Gastroesophageal sphincter (tissue), 4 donors: ENCODE measurements at regions not wholly inside any gene's neighbourhood (a gene's known extent, or its start where the extent isn't known, plus 50 kb on each side); places are given as distances from the start of the nearest gene placed in this dataset.

Experiments used
- ATAC-seq: fragments of 150-250 bp; one replicate; pipeline ENCODE4 v1.9.1; 2016; ENCODE audit warnings: mild to moderate bottlenecking, moderate library complexity
- H3K27ac ChIP-seq, 4 donors: fragments of 200-600 bp; sonication (generic) in 3 of 4; 1 replicate in 3 of 4; 2 replicates in 1 of 4; pipeline ENCODE4 v1.5.1; 2016 to 2019
- H3K27me3 ChIP-seq: fragments of 200-600 bp; sonication (generic); one replicate; pipeline ENCODE4 v1.5.1; 2019
- H3K36me3 ChIP-seq, 2 donors: fragments of 200-600 bp; sonication (generic); one replicate each; pipeline ENCODE4 v1.5.1; 2019; ENCODE audit warnings: control low read depth in 1 of 2
- H3K4me1 ChIP-seq, 3 donors: fragments of 200-600 bp; sonication (generic); 1 replicate in 2 of 3; 2 replicates in 1 of 3; pipeline ENCODE4 v1.5.1; 2016 to 2019; ENCODE audit warnings: control low read depth in 2 of 3
- H3K4me3 ChIP-seq, 2 donors: fragments of 200-600 bp; sonication (generic); one replicate each; pipeline ENCODE4 v1.5.1; 2019; ENCODE audit warnings: mild to moderate bottlenecking in 1 of 2, moderate library complexity in 1 of 2
- H3K9me3 ChIP-seq, 3 donors: fragments of 200-600 bp; sonication (generic); one replicate each; pipeline ENCODE4 v1.5.1; 2017 to 2019; ENCODE audit warnings: control low read depth in 2 of 3
- EP300 ChIP-seq: sonication (generic); formaldehyde crosslinking; IDR thresholded peaks from one replicate; pipeline ENCODE4 v1.6.1; 2017; ENCODE audit warnings: antibody characterized with exemption, mild to moderate bottlenecking
- POLR2A ChIP-seq, 2 donors: fragments of 450-650 bp; IDR thresholded peaks; one replicate each; pipeline ENCODE4 v1.6.1; 2017; ENCODE audit warnings: antibody characterized with exemption in 2 of 2, mild to moderate bottlenecking in 2 of 2, moderate library complexity in 1 of 2
- POLR2AphosphoS5 ChIP-seq: sonication (generic); formaldehyde crosslinking; IDR thresholded peaks from one replicate; pipeline ENCODE4 v1.6.1; 2017; ENCODE audit warnings: antibody characterized with exemption
- WGBS, 2 donors: methylation state at CpG; one replicate each; pipeline ENCODE4 v1.1.5; 2018; ENCODE audit warnings: low coverage in 1 of 2; 5-methylcytosine and 5-hydroxymethylcytosine counted together
- TF ChIP-seq, protein P1 (sequence below), 4 experiments: fragments of 200-600 bp in 2 of 4; fragments of 450-650 bp in 2 of 4; sonication (generic) in 1 of 4; IDR thresholded peaks; one replicate each; pipeline ENCODE4 v1.5.1; 2017 to 2019; ENCODE audit warnings: antibody characterized with exemption in 4 of 4, mild to moderate bottlenecking in 2 of 4, moderate library complexity in 2 of 4

DNA sequence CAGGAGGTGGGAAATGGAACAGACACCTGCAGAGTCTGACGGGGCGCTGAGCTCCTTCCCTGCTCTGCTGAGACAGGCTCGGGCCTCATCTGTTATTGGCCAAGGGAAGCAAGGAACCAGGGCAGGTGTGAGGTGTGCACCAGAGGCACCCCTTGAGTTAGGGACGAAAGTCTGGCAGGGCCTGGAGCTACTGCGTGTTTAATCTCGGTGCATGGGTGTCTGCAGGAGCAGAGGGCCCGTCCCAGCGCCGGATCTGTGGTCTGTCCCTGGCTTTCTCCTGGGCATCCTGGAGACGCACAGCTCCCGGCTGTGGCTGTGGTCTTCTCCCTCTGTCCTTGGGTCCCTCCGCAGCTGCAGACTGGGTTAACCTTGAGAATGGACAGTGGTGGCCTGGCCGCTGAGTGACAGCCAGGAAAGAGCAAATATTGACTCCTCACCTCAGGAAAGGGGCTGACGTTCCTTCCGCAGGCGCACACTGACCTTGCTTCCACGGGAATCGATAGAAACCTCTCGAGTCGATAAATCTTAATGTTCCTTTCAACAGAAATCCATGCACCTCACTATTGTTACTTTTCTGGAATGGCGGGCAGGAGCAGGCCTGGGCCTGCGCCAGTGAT lies 975.6 kb downstream of the BRD1 start:
- no peak for ATAC-seq
- Histone ChIP-seq H3K27me3 (peaks cover 24% of the 10 kb centered on the region), H3K4me3 (no peak overlapping the region), H3K27ac (no peak overlapping the region), H3K36me3 (no peaks in the 10 kb centered on the region), H3K9me3 (no peaks in the 10 kb centered on the region), H3K4me1 (no peaks in the 10 kb centered on the region)
- TF ChIP-seq, protein P1, sequence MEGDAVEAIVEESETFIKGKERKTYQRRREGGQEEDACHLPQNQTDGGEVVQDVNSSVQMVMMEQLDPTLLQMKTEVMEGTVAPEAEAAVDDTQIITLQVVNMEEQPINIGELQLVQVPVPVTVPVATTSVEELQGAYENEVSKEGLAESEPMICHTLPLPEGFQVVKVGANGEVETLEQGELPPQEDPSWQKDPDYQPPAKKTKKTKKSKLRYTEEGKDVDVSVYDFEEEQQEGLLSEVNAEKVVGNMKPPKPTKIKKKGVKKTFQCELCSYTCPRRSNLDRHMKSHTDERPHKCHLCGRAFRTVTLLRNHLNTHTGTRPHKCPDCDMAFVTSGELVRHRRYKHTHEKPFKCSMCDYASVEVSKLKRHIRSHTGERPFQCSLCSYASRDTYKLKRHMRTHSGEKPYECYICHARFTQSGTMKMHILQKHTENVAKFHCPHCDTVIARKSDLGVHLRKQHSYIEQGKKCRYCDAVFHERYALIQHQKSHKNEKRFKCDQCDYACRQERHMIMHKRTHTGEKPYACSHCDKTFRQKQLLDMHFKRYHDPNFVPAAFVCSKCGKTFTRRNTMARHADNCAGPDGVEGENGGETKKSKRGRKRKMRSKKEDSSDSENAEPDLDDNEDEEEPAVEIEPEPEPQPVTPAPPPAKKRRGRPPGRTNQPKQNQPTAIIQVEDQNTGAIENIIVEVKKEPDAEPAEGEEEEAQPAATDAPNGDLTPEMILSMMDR (IDR thresholded peaks at IDR 0.05) = no peak
- TF ChIP-seq EP300 (no peak), POLR2A (IDR thresholded peaks at IDR 0.05) (no peak), POLR2AphosphoS5 (no peak)
- WGBS, 2 donors = 91% methylated on average over 8 to 17 of the region's 22 CpGs

DNA sequence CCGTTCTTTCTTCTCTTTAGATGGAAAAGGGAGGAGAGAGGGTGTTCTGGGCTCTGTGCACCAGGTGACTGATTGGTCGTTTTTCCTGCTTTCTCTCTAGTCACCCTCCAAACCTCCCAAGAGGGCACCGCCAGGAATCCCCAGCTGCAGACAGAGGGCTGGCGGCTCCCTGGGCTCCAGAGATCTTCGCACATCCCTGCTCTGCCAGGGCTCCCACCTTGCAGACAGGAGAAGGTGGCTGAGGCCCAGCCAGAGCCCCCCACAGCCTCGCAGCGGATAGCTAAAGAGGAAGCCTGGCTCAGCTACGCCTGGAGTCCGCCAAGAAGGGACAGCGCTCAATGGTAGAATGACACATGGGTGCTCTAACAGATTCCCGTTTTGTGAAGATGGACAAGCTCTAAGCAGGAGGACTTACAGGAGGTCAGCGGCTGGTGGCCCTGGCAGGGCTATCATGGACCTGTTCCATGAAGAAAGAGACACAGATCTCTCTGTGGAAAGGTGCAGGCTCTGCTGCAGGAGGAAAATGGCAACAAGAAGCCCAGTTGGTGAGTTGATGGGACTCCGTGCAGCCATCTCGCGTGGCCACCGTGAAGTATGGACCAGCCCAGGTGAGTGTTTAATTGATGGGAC lies 976.9 kb downstream of the BRD1 start:
- TF ChIP-seq POLR2AphosphoS5 (no peak), POLR2A (IDR thresholded peaks at IDR 0.05) (no peak), EP300 (no peak)
- TF ChIP-seq, protein P1 (IDR thresholded peaks at IDR 0.05) = no peak
- Histone ChIP-seq H3K4me3 (no peak overlapping the region), H3K4me1 (no peaks in the 10 kb centered on the region), H3K36me3 (no peaks in the 10 kb centered on the region), H3K27me3 (peaks cover 28% of the 10 kb centered on the region), H3K9me3 (no peaks in the 10 kb centered on the region), H3K27ac (no peak overlapping the region)
- WGBS, 2 donors = 52 to 88% methylated on average over 1 to 3 of the region's 16 CpGs
- no peak for ATAC-seq

DNA sequence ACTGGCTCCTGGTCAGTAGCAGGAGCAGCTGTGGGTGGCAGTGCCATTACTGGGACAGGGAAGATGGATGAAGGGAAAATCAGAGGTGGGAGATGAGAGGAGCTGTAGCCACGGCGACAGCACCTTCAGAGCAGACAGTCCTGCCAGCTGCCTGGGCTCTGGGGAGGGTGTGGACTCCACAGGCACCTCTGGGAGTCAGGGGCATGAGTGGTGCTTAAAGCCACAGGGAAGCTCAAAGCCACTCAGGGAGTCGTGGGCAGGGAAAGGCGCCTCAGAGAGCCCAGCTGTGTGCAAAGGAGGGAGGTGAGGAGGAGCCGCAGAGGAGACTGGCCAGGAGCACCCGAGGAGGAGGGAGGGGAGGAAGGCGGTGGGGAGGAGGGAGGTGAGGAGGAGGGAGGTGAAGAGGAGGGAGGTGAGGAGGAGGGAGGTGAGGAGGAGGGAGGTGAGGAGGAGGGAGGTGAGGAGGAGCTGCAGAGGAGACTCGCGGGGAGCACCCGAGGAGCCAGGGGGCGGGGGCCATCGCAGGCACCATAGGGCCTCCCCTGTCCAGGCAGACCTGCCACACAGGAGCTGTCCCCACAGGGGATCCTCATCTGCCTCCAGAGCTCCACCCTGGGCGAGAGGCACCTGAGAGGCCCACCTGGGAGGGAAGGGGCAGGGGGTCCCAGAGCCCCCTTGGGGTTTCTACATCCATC lies 977.6 kb downstream of the BRD1 start:
- H3K36me3 ChIP-seq = no peaks in the 10 kb centered on the region
- TF ChIP-seq POLR2A (IDR thresholded peaks at IDR 0.05) (no peak), EP300 (no peak), POLR2AphosphoS5 (no peak)
- TF ChIP-seq, protein P1 (IDR thresholded peaks at IDR 0.05) = no peak
- no peak overlapping the region for H3K27ac ChIP-seq
- no peak overlapping the region for H3K4me3 ChIP-seq
- H3K27me3 ChIP-seq = peaks cover 34% of the 10 kb centered on the region
- no peak for ATAC-seq
- H3K9me3 ChIP-seq = no peaks in the 10 kb centered on the region
- no peaks in the 10 kb centered on the region for H3K4me1 ChIP-seq
- 40 to 70% methylated on average over 6 to 7 of the region's 13 CpGs for WGBS, 2 donors

DNA sequence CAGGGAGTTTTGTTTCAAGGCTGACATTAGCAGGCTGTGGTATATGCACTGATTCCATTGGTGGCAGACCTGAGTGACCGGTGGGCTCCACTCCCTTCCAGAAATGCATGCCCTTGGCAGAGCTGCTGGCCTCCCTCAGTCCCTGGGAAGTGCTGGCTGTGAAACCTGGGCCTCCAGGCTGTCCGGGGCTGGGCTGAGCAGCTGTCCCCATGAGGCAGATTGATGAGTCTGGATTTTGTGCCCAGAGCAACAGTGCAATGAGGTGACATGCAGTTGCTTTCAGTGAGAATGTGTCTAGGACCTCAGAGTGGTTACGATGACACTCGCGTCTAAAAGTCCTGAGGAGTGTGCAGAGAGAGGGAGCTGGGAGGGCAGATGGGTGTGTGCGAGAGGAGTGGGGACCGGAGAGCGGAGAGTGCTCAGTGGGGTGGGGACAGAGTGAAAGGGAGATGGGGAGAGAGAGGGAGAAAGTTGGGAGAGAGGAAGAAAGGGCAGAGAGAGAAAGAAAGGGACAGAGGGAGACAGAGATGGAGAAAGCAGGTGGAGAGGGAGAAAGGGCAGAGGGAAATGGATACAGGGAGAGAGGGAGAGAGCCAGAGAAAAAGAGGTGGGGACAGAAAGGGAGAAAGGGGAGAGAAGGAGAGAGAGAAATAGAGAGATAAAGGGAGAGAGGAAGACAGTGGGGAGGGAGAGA lies 978.3 kb downstream of the BRD1 start:
- 53 to 55% methylated on average over 6 to 7 of the region's 8 CpGs for WGBS, 2 donors
- Histone ChIP-seq H3K9me3 (no peaks in the 10 kb centered on the region), H3K36me3 (no peaks in the 10 kb centered on the region), H3K4me3 (no peak overlapping the region), H3K27ac (no peak overlapping the region), H3K4me1 (no peaks in the 10 kb centered on the region), H3K27me3 (peaks cover 40% of the 10 kb centered on the region)
- TF ChIP-seq POLR2AphosphoS5 (no peak), EP300 (no peak), POLR2A (IDR thresholded peaks at IDR 0.05) (no peak)
- TF ChIP-seq, protein P1 (IDR thresholded peaks at IDR 0.05) = no peak
- ATAC-seq = no peak
